ENCODE measurements at regions not wholly inside any gene's neighbourhood (a gene's known extent, or its start where the extent isn't known, plus 50 kb on each side); places are given as distances from the start of the nearest gene placed in this dataset.

DNA sequence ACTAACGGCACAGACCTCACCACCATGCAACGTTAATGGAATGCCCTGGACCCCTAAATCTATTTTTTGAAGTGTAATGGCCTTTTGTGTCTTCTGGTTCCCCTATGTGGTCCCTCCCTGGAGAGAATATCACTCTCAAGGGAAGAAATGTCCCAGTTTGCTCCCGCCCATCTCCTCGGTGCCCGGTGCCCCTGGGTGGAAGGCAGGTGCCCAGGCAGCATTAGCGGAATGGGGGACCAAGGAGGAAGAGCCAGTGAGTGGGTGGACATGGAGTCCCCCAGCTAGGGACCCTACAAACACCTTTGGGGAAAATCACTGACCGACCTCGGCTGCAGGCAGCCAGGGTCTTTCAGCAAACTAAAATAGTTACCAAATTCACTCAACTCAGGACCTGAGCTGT lies 212.1 kb upstream of the RTL1 start:
- intact Hi-C loops (cut with DNase I, micrococcal nuclease): no loop called here
- DNase-seq: no peak
- H3K36me3 ChIP-seq (ENCODE audit: insufficient read depth, low read length): no peaks in the 10 kb centered on the region
- CTCF ChIA-PET: no interaction called here
- POLR2A ChIA-PET: no interaction called here
- H3K9me3 ChIP-seq (ENCODE audit: control insufficient read depth in 1 of 2, insufficient read depth in 1 of 2, low read length in 2 of 2): no peaks in the 10 kb centered on the region
- Mint-ChIP-seq H3K36me3 (ENCODE audit: low read depth) (no peaks in the 10 kb centered on the region), H3K9me3 (no peaks in the 10 kb centered on the region), H3K4me1 (ENCODE audit: low read depth) (peaks cover 17% of the 10 kb centered on the region), H3K4me3 (no peak overlapping the region), H3K27ac (no peak overlapping the region), H3K27me3 (no peaks in the 10 kb centered on the region)
- no peaks in the 10 kb centered on the region for H3K27me3 ChIP-seq (ENCODE audit: control insufficient read depth in 1 of 2, insufficient read depth in 2 of 2, low read length in 2 of 2)
- no peak overlapping the region for H3K27ac ChIP-seq (ENCODE audit: low read depth in 1 of 2, low read length in 2 of 2)
- no peak for ATAC-seq (ENCODE audit: poor library complexity)
- TF ChIP-seq, protein P1, sequence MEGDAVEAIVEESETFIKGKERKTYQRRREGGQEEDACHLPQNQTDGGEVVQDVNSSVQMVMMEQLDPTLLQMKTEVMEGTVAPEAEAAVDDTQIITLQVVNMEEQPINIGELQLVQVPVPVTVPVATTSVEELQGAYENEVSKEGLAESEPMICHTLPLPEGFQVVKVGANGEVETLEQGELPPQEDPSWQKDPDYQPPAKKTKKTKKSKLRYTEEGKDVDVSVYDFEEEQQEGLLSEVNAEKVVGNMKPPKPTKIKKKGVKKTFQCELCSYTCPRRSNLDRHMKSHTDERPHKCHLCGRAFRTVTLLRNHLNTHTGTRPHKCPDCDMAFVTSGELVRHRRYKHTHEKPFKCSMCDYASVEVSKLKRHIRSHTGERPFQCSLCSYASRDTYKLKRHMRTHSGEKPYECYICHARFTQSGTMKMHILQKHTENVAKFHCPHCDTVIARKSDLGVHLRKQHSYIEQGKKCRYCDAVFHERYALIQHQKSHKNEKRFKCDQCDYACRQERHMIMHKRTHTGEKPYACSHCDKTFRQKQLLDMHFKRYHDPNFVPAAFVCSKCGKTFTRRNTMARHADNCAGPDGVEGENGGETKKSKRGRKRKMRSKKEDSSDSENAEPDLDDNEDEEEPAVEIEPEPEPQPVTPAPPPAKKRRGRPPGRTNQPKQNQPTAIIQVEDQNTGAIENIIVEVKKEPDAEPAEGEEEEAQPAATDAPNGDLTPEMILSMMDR (IDR thresholded peaks at IDR 0.05): no peak
- no peak overlapping the region for H3K4me3 ChIP-seq (ENCODE audit: low read length)
- peaks cover 6% of the 10 kb centered on the region for H3K4me1 ChIP-seq (ENCODE audit: insufficient read depth, low read length)

DNA sequence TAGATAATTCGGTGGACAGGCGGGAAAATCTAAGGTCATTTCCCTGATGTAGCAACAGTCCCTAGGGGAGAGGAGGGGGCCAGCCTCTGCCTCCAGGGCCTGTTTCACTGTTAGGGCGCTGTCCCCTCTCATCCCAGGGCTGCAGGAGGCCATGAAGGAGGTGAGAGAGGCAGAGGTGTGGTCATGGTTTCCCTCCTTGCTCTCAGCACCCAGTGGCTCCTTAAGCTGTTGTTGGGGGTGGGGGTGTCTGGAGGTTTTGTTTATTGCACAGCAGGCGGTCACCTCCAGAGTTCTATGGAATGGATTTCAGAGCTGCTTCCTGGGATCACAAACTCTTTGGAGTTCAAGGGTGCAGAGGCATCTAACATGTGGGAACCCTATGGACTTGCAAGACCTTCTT lies 212.5 kb upstream of the RTL1 start:
- POLR2A ChIA-PET: no interaction called here
- Mint-ChIP-seq H3K4me1 (ENCODE audit: low read depth) (peaks cover 20% of the 10 kb centered on the region), H3K36me3 (ENCODE audit: low read depth) (no peaks in the 10 kb centered on the region), H3K4me3 (no peak overlapping the region), H3K27me3 (no peaks in the 10 kb centered on the region), H3K9me3 (no peaks in the 10 kb centered on the region), H3K27ac (no peak overlapping the region)
- TF ChIP-seq, protein P1 (IDR thresholded peaks at IDR 0.05): no peak
- Histone ChIP-seq H3K27ac (ENCODE audit: low read depth in 1 of 2, low read length in 2 of 2) (no peak overlapping the region), H3K27me3 (ENCODE audit: control insufficient read depth in 1 of 2, insufficient read depth in 2 of 2, low read length in 2 of 2) (no peaks in the 10 kb centered on the region), H3K4me1 (ENCODE audit: insufficient read depth, low read length) (peaks cover 9% of the 10 kb centered on the region), H3K4me3 (ENCODE audit: low read length) (no peak overlapping the region), H3K9me3 (ENCODE audit: control insufficient read depth in 1 of 2, insufficient read depth in 1 of 2, low read length in 2 of 2) (no peaks in the 10 kb centered on the region), H3K36me3 (ENCODE audit: insufficient read depth, low read length) (no peaks in the 10 kb centered on the region)
- CTCF ChIA-PET: no interaction called here
- ATAC-seq (ENCODE audit: poor library complexity) (no peak), DNase-seq (peak in 1 of 14 experiments; percentile 2)
- intact Hi-C loops (cut with DNase I, micrococcal nuclease): no loop called here

DNA sequence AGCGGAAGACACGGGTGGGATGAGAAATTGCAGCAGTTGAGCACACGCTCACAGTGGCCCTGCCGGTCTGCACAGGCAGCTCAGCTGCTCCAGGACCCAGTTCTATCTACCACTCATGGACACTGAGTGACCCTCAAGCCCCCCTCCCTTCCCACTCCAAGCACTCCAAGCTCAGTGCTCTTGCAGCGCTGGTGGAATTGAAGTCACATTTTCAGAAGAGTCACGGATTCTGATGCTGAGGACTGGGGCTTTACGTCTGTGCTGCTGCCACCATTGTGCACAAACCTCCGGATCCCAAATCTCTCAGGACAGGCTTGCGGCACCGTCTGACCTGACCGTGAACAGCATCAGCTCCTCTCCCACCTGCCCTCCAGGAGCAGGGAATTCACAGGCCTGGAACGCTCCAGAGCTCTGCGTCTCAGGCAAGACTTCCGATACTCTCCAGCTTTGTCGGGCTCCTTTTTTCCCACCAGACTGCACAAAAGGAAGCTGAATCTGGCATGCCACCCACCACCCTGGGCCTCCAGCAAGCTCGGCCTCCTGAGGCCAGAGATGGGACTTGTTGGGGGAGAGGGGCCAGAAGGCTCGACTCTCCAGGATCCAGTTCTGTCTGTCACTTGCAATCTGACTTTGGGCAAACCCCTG lies 213.1 kb upstream of the RTL1 start:
- Histone ChIP-seq H3K4me1 (ENCODE audit: insufficient read depth, low read length) (peaks cover 11% of the 10 kb centered on the region), H3K9me3 (ENCODE audit: control insufficient read depth in 1 of 2, insufficient read depth in 1 of 2, low read length in 2 of 2) (no peaks in the 10 kb centered on the region), H3K27me3 (ENCODE audit: control insufficient read depth in 1 of 2, insufficient read depth in 2 of 2, low read length in 2 of 2) (no peaks in the 10 kb centered on the region), H3K4me3 (ENCODE audit: low read length) (no peak overlapping the region), H3K36me3 (ENCODE audit: insufficient read depth, low read length) (no peaks in the 10 kb centered on the region), H3K27ac (ENCODE audit: low read depth in 1 of 2, low read length in 2 of 2) (no peak overlapping the region)
- POLR2A ChIA-PET: no interaction called here
- TF ChIP-seq, protein P1 (IDR thresholded peaks at IDR 0.05): no peak
- Mint-ChIP-seq H3K36me3 (ENCODE audit: low read depth) (no peaks in the 10 kb centered on the region), H3K4me1 (ENCODE audit: low read depth) (peaks cover 25% of the 10 kb centered on the region), H3K27ac (no peak overlapping the region), H3K27me3 (no peaks in the 10 kb centered on the region), H3K9me3 (no peaks in the 10 kb centered on the region), H3K4me3 (no peak overlapping the region)
- DNase-seq (peak in 1 of 14 experiments; percentile 2), ATAC-seq (ENCODE audit: poor library complexity) (no peak)
- CTCF ChIA-PET: no interaction called here
- intact Hi-C loops (cut with DNase I, micrococcal nuclease): no loop called here

Data from CD4-positive, alpha-beta T cell (primary cell).